GM12865 (cell line): ENCODE measurements at regions not wholly inside any gene's neighbourhood (a gene's known extent, or its start where the extent isn't known, plus 50 kb on each side); places are given as distances from the start of the nearest gene placed in this dataset.

ENCODE experiments used
- DNase-seq: peaks from one replicate; pipeline ENCODE4 v3.0.0; 2010; ENCODE audit warnings: low read depth
- H3K4me3 ChIP-seq: 2 replicates; pipeline ENCODE4 v1.5.1; 2011; ENCODE audit warnings: mild to moderate bottlenecking, low read depth, low read length, control low read depth
- TF ChIP-seq, protein P1 (sequence below): IDR thresholded peaks from 2 replicates; pipeline ENCODE4 v1.5.1; 2011; ENCODE audit warnings: low read length, control low read depth, low read depth, inconsistent platforms; ENCODE audit not compliant: insufficient read depth; ENCODE audit errors: missing control alignments

DNA sequence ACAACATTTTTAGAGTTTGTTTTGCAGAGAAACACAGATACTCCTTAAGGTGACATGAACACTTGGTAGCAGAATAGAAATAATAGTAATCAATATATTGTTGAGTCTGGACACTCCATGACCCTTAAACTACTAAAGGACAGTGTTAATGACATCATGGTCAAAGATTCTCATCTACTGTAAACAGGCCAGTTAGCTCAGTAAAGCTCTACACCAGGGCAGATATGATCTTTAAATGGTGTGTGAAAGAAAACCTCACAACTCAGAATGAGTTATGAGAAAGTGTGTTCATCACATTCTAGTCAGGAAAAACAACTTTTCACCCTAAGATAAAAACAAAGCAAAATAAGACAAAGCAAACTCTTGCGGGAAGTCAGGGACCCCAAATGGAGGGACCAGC lies 58.1 kb upstream of the ADAMTS5 start:
- no peak for DNase-seq
- no peak overlapping the region for H3K4me3 ChIP-seq
- TF ChIP-seq, protein P1, sequence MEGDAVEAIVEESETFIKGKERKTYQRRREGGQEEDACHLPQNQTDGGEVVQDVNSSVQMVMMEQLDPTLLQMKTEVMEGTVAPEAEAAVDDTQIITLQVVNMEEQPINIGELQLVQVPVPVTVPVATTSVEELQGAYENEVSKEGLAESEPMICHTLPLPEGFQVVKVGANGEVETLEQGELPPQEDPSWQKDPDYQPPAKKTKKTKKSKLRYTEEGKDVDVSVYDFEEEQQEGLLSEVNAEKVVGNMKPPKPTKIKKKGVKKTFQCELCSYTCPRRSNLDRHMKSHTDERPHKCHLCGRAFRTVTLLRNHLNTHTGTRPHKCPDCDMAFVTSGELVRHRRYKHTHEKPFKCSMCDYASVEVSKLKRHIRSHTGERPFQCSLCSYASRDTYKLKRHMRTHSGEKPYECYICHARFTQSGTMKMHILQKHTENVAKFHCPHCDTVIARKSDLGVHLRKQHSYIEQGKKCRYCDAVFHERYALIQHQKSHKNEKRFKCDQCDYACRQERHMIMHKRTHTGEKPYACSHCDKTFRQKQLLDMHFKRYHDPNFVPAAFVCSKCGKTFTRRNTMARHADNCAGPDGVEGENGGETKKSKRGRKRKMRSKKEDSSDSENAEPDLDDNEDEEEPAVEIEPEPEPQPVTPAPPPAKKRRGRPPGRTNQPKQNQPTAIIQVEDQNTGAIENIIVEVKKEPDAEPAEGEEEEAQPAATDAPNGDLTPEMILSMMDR, result no peak

DNA sequence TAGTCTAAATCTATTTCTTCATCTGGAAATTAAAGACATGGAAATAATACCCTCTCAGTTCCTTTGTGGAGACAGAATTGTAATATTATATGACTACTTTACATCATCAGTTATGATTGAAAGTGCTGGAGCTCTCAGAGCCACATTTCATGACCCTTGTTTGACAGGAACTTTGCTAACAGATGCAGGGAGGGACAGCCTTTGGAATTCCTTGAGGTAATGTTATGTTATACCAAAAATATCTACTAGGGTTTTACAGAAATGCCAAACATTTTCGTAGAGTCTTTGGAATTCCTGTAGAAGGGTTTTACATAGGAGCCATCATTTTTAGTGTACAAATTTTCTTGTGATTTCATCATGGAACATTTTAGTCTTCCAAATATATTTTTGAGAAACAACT lies 57.4 kb upstream of the ADAMTS5 start:
- TF ChIP-seq, protein P1, result no peak
- no peak for DNase-seq
- no peak overlapping the region for H3K4me3 ChIP-seq

DNA sequence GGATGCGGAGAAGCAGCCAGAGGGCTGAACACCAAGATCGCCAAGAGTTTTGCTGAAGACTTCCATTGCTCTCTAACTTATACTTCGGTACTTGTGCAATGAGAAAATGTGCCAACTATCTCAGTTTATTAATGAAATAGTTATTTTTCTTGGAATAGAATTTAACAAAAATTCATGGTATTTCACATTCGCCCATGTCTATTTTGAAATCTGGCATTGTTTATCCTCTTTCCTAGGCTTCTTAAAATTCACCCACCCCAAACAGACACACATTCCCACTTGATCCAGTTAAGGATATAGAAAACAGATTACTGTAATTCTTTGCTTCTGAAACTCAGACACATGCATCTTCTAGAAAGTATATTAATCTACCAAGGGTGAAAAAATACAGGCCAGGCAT lies 56.3 kb upstream of the ADAMTS5 start:
- no peak for DNase-seq
- TF ChIP-seq, protein P1, result no peak
- H3K4me3 ChIP-seq, result no peak overlapping the region

DNA sequence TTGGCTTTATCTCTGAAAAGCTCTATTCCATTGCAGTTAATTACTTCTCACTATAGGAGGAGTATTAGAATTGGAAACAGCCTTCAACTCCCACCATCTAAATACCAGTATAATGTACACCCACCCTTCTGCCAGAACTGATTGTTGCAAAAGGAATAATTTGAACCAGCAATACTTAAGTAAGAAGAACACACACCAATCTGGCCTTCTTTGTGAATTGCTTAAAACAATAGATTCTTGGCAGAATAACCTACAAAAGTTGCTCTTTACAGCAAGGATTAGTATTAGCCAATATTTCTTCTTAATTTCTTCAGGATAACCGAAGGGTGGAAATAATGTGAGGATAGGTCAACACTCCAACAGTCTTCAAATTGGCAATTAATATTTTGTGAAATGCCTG lies 54.9 kb upstream of the ADAMTS5 start:
- H3K4me3 ChIP-seq, result no peak overlapping the region
- TF ChIP-seq, protein P1, result no peak
- DNase-seq, result no peak

DNA sequence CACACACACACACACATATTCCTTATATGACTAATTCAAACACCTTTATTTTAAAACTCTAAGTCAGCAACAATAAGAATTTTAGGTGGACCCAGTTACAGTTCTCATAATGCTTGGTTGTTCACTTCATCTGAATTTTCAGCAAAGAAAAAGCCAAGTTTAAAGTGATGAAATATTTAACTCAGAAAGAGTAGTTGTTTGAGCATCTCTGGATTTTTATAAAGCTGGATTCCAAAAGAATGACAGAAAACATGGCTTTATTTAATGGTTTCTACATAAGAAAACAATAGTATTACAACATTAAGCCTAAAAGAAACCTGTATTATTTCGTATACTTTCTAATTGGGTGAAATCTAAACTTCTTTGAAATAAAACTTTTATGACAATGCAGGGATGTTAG lies 54.2 kb upstream of the ADAMTS5 start:
- H3K4me3 ChIP-seq, result no peak overlapping the region
- no peak for DNase-seq
- TF ChIP-seq, protein P1, result no peak

DNA sequence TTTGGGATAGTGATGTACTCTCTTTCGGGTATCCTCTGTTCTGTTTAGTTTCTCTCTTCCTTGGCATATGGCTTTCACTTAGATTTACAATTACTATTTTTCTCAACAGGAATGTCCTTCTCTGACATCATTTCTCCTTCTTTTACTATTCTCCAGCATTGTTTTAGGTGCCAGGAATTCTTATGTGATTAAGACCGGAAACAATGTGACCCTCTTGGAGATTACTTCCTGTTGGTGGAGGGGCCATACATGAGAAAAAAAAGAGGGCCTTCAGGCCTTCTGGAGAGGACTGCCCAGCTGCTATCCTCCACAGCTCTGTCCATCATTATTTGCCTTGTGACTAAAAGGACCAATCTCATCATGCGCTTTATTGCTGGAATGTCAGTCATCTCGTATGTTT lies 50.4 kb upstream of the ADAMTS5 start:
- TF ChIP-seq, protein P1, result no peak
- no peak overlapping the region for H3K4me3 ChIP-seq
- DNase-seq, result no peak
